ENCODE measurements at regions not wholly inside any gene's neighbourhood (a gene's known extent, or its start where the extent isn't known, plus 50 kb on each side); places are given as distances from the start of the nearest gene placed in this dataset.

- TF ChIP-seq POLR2AphosphoS5 (IDR thresholded peaks at IDR 0.05; ENCODE audit: control insufficient read depth, insufficient read depth, low read depth, low read length) (no peak), NONO (IDR thresholded peaks at IDR 0.05; ENCODE audit: low read depth in 2 of 2, low read length in 1 of 2) (no peak), ZNF311 (CRISPR knock-in tag; IDR thresholded peaks at IDR 0.05) (no peak), KLF16 (IDR thresholded peaks at IDR 0.05) (no peak), MAZ (CRISPR knock-in tag; conservative IDR thresholded peaks at IDR 0.05 in 1 of 2, IDR thresholded peaks at IDR 0.05 in 1 of 2) (no peak), POLR2A (conservative IDR thresholded peaks at IDR 0.05) (no peak), REST (IDR thresholded peaks at IDR 0.05; ENCODE audit: borderline replicate concordance) (no peak), REST (CRISPR knock-in tag; IDR thresholded peaks at IDR 0.05; ENCODE audit: low read depth) (no peak), ZNF639 (CRISPR knock-in tag; conservative IDR thresholded peaks at IDR 0.05 in 1 of 2, IDR thresholded peaks at IDR 0.05 in 1 of 2) (no peak), FOXJ3 (CRISPR knock-in tag; IDR thresholded peaks at IDR 0.05) (no peak), ZFX (CRISPR knock-in tag; IDR thresholded peaks at IDR 0.05) (no peak), GATAD2B (IDR thresholded peaks at IDR 0.05; ENCODE audit: borderline replicate concordance) (no peak), CTCF (IDR thresholded peaks at IDR 0.05 in 2 of 3, conservative IDR thresholded peaks at IDR 0.05 in 1 of 3; ENCODE audit: insufficient read depth in 2 of 3, low read depth in 1 of 3, low read length in 3 of 3) (no peak)
These were observed 198.3 kb upstream of the PGR start for GRCh38 chr11:101327908-101328307.
